ENCODE measurements at regions not wholly inside any gene's neighbourhood (a gene's known extent, or its start where the extent isn't known, plus 50 kb on each side); places are given as distances from the start of the nearest gene placed in this dataset.

GRCh38 chr13:84812789-84813188 is 930.5 kb upstream of the SLITRK1 start:
- DNase-seq (ENCODE audit: low spot score), result no peak
- Histone ChIP-seq H3K36me3 (replicated peaks; ENCODE audit: insufficient read depth, low read depth) (no peaks in the 10 kb centered on the region), H3K4me1 (ENCODE audit: insufficient read depth) (no peaks in the 10 kb centered on the region), H3K4me3 (no peak overlapping the region), H3K9me3 (ENCODE audit: low read depth) (no peaks in the 10 kb centered on the region), H3K79me2 (no peaks in the 10 kb centered on the region), H2AFZ (no peak overlapping the region), H3K4me2 (no peak overlapping the region), H3K27ac (no peak overlapping the region), H3K9me2 (replicated peaks; ENCODE audit: insufficient read depth) (no peaks in the 10 kb centered on the region), H4K20me1 (ENCODE audit: insufficient read depth, poor library complexity, severe bottlenecking) (no peaks in the 10 kb centered on the region), H3K27me3 (no peaks in the 10 kb centered on the region)
- no peak for TF ChIP-seq EZH2 (IDR thresholded peaks at IDR 0.05; ENCODE audit: borderline replicate concordance)
- no peak for TF ChIP-seq CTCF (IDR thresholded peaks at IDR 0.05; ENCODE audit: poor library complexity)
- no peak for TF ChIP-seq EZH2phosphoT487 (IDR thresholded peaks at IDR 0.05; ENCODE audit: low read depth, severe bottlenecking, unreplicated experiment)
- WGBS (ENCODE audit: low lambda C conversion rate, missing lambda C conversion rate), result 88% methylated on average over 3 of the region's 3 CpGs

GRCh38 chr13:84812078-84812477 is 929.8 kb upstream of the SLITRK1 start:
- Histone ChIP-seq H4K20me1 (ENCODE audit: insufficient read depth, poor library complexity, severe bottlenecking) (no peaks in the 10 kb centered on the region), H3K4me1 (ENCODE audit: insufficient read depth) (no peaks in the 10 kb centered on the region), H3K27me3 (no peaks in the 10 kb centered on the region), H3K36me3 (replicated peaks; ENCODE audit: insufficient read depth, low read depth) (no peaks in the 10 kb centered on the region), H3K27ac (no peak overlapping the region), H3K4me3 (no peak overlapping the region), H3K79me2 (no peaks in the 10 kb centered on the region), H3K9me2 (replicated peaks; ENCODE audit: insufficient read depth) (no peaks in the 10 kb centered on the region), H2AFZ (no peak overlapping the region), H3K9me3 (ENCODE audit: low read depth) (no peaks in the 10 kb centered on the region), H3K4me2 (no peak overlapping the region)
- TF ChIP-seq EZH2 (IDR thresholded peaks at IDR 0.05; ENCODE audit: borderline replicate concordance) (no peak), EZH2phosphoT487 (IDR thresholded peaks at IDR 0.05; ENCODE audit: low read depth, severe bottlenecking, unreplicated experiment) (no peak), CTCF (IDR thresholded peaks at IDR 0.05; ENCODE audit: poor library complexity) (no peak)
- WGBS (ENCODE audit: low lambda C conversion rate, missing lambda C conversion rate), result 85% methylated on average over 2 of the region's 2 CpGs
- no peak for DNase-seq (ENCODE audit: low spot score)

- no peak for TF ChIP-seq EZH2phosphoT487 (IDR thresholded peaks at IDR 0.05; ENCODE audit: low read depth, severe bottlenecking, unreplicated experiment)
- TF ChIP-seq CTCF (IDR thresholded peaks at IDR 0.05; ENCODE audit: poor library complexity), result no peak
- no peak for TF ChIP-seq EZH2 (IDR thresholded peaks at IDR 0.05; ENCODE audit: borderline replicate concordance)
- no peak for DNase-seq (ENCODE audit: low spot score)
- WGBS (ENCODE audit: low lambda C conversion rate, missing lambda C conversion rate), result 31% methylated on average over 4 of the region's 4 CpGs
- Histone ChIP-seq H3K4me1 (ENCODE audit: insufficient read depth) (no peaks in the 10 kb centered on the region), H4K20me1 (ENCODE audit: insufficient read depth, poor library complexity, severe bottlenecking) (no peaks in the 10 kb centered on the region), H3K36me3 (replicated peaks; ENCODE audit: insufficient read depth, low read depth) (no peaks in the 10 kb centered on the region), H2AFZ (no peak overlapping the region), H3K9me2 (replicated peaks; ENCODE audit: insufficient read depth) (no peaks in the 10 kb centered on the region), H3K9me3 (ENCODE audit: low read depth) (no peaks in the 10 kb centered on the region), H3K27ac (no peak overlapping the region), H3K4me3 (no peak overlapping the region), H3K79me2 (no peaks in the 10 kb centered on the region), H3K27me3 (no peaks in the 10 kb centered on the region), H3K4me2 (no peak overlapping the region)
Measured at GRCh38 chr13:84810781-84811180, 928.5 kb upstream of the SLITRK1 start.

- Histone ChIP-seq H3K36me3 (replicated peaks; ENCODE audit: insufficient read depth, low read depth) (no peaks in the 10 kb centered on the region), H3K4me1 (ENCODE audit: insufficient read depth) (no peaks in the 10 kb centered on the region), H2AFZ (no peak overlapping the region), H3K9me2 (replicated peaks; ENCODE audit: insufficient read depth) (no peaks in the 10 kb centered on the region), H3K4me3 (no peak overlapping the region), H3K27me3 (no peaks in the 10 kb centered on the region), H3K9me3 (ENCODE audit: low read depth) (no peaks in the 10 kb centered on the region), H3K4me2 (no peak overlapping the region), H4K20me1 (ENCODE audit: insufficient read depth, poor library complexity, severe bottlenecking) (no peaks in the 10 kb centered on the region), H3K79me2 (no peaks in the 10 kb centered on the region), H3K27ac (no peak overlapping the region)
- TF ChIP-seq EZH2 (IDR thresholded peaks at IDR 0.05; ENCODE audit: borderline replicate concordance) (no peak), CTCF (IDR thresholded peaks at IDR 0.05; ENCODE audit: poor library complexity) (no peak), EZH2phosphoT487 (IDR thresholded peaks at IDR 0.05; ENCODE audit: low read depth, severe bottlenecking, unreplicated experiment) (no peak)
- DNase-seq (ENCODE audit: low spot score), result no peak
Measured at GRCh38 chr13:84802073-84802472, 919.8 kb upstream of the SLITRK1 start.
